ENCODE measurements at regions not wholly inside any gene's neighbourhood (a gene's known extent, or its start where the extent isn't known, plus 50 kb on each side); places are given as distances from the start of the nearest gene placed in this dataset.

- TF ChIP-seq, protein P1, sequence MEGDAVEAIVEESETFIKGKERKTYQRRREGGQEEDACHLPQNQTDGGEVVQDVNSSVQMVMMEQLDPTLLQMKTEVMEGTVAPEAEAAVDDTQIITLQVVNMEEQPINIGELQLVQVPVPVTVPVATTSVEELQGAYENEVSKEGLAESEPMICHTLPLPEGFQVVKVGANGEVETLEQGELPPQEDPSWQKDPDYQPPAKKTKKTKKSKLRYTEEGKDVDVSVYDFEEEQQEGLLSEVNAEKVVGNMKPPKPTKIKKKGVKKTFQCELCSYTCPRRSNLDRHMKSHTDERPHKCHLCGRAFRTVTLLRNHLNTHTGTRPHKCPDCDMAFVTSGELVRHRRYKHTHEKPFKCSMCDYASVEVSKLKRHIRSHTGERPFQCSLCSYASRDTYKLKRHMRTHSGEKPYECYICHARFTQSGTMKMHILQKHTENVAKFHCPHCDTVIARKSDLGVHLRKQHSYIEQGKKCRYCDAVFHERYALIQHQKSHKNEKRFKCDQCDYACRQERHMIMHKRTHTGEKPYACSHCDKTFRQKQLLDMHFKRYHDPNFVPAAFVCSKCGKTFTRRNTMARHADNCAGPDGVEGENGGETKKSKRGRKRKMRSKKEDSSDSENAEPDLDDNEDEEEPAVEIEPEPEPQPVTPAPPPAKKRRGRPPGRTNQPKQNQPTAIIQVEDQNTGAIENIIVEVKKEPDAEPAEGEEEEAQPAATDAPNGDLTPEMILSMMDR (IDR thresholded peaks at IDR 0.05), result no peak
- TF ChIP-seq POLR2AphosphoS5 (IDR thresholded peaks at IDR 0.05) (no peak), POLR2A (IDR thresholded peaks at IDR 0.05) (no peak)
Measured at GRCh38 chr11:98771791-98772190, 249.0 kb upstream of the CNTN5 start.

All from sigmoid colon (tissue), 4 donors.